ENCODE measurements at regions not wholly inside any gene's neighbourhood (a gene's known extent, or its start where the extent isn't known, plus 50 kb on each side); places are given as distances from the start of the nearest gene placed in this dataset.

GRCh38 chr1:86296305-86297205, 99.6 kb downstream of the ODF2L start:
- DNase-seq (ENCODE audit: low spot score): no peak

- no peak for DNase-seq (ENCODE audit: low spot score)
These were observed 106.4 kb downstream of the ODF2L start for GRCh38 chr1:86289746-86290145.

GRCh38 chr1:86289161-86289560, 107.0 kb downstream of the ODF2L start:
- DNase-seq (ENCODE audit: low spot score): no peak

GRCh38 chr1:86288586-86289147, 107.5 kb downstream of the ODF2L start:
- DNase-seq (ENCODE audit: low spot score): no peak

- DNase-seq (ENCODE audit: low spot score): no peak
These were observed 110.3 kb downstream of the ODF2L start for GRCh38 chr1:86285796-86286195.

GRCh38 chr1:86282611-86283010, 113.5 kb downstream of the ODF2L start:
- DNase-seq (ENCODE audit: low spot score): no peak

GRCh38 chr1:86277936-86278335, 118.2 kb downstream of the ODF2L start:
- DNase-seq (ENCODE audit: low spot score): no peak

GRCh38 chr1:86273066-86273465, 116.5 kb upstream of the COL24A1 start:
- no peak for DNase-seq (ENCODE audit: low spot score)

- no peak for DNase-seq (ENCODE audit: low spot score)
These were observed 115.5 kb upstream of the COL24A1 start for GRCh38 chr1:86272083-86272482.

GRCh38 chr1:86271046-86271445, 114.5 kb upstream of the COL24A1 start:
- DNase-seq (ENCODE audit: low spot score): no peak

- no peak for DNase-seq (ENCODE audit: low spot score)
These were observed 106.5 kb upstream of the COL24A1 start for GRCh38 chr1:86263101-86263500.

- no peak for DNase-seq (ENCODE audit: low spot score)
These were observed 103.9 kb upstream of the COL24A1 start for GRCh38 chr1:86260476-86260875.

GRCh38 chr1:86259390-86259789, 102.8 kb upstream of the COL24A1 start:
- DNase-seq (ENCODE audit: low spot score): no peak

- peak; percentile 13 for DNase-seq (ENCODE audit: low spot score)
These were observed 101.5 kb upstream of the COL24A1 start for GRCh38 chr1:86258101-86258500.

- peak; percentile 45 for DNase-seq (ENCODE audit: low spot score)
These were observed 91.2 kb upstream of the COL24A1 start for GRCh38 chr1:86247597-86248279.

GRCh38 chr1:86245566-86246190, 89.1 kb upstream of the COL24A1 start:
- DNase-seq (ENCODE audit: low spot score): no peak

- DNase-seq (ENCODE audit: low spot score): no peak
These were observed 83.3 kb upstream of the COL24A1 start for GRCh38 chr1:86239894-86240293.

GRCh38 chr1:86239490-86239889, 82.9 kb upstream of the COL24A1 start:
- no peak for DNase-seq (ENCODE audit: low spot score)

- no peak for DNase-seq (ENCODE audit: low spot score)
These were observed 81.7 kb upstream of the COL24A1 start for GRCh38 chr1:86238226-86238625.

GRCh38 chr1:86235852-86236251, 79.3 kb upstream of the COL24A1 start:
- DNase-seq (ENCODE audit: low spot score): no peak

- DNase-seq (ENCODE audit: low spot score): no peak
These were observed 76.8 kb upstream of the COL24A1 start for GRCh38 chr1:86233403-86233802.

GRCh38 chr1:86231076-86231475, 74.5 kb upstream of the COL24A1 start:
- DNase-seq (ENCODE audit: low spot score): no peak

Data from AG20443 (cell line).